ENCODE measurements at regions not wholly inside any gene's neighbourhood (a gene's known extent, or its start where the extent isn't known, plus 50 kb on each side); places are given as distances from the start of the nearest gene placed in this dataset.

DNA sequence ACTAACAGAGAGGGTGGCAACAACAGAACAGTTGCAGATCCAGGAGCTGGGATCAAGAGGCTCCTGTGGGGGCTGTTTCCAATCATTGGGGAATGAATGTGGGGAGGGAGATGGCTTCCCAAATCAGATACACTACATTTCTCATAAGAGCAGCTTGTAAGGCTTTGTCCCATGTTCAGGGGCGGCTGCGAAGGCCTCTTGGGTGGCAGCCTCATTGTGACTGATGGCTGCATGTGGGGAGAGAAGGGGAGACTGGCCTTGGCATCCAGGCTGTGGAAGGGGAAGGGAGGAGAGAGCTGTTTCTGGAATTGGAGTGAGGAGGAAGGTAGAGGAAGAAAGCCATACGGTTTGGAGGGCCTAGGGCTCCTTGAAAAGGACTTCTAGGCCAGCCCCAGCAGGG is 326.6 kb upstream of the RGMA start:
- Histone ChIP-seq H3K14ac (replicated peaks; ENCODE audit: low read depth, low read length) (no peak overlapping the region), H3K4me3 (ENCODE audit: insufficient read depth, low read depth, low read length) (no peak overlapping the region), H2AK9ac (replicated peaks; ENCODE audit: low read depth, low read length, poor library complexity) (no peak overlapping the region), H4K20me1 (ENCODE audit: insufficient read depth, low read length) (no peaks in the 10 kb centered on the region), H3K18ac (ENCODE audit: low read depth, low read length) (no peak overlapping the region), H2BK5ac (ENCODE audit: low read depth, low read length, poor library complexity, severe bottlenecking) (no peak overlapping the region), H3K9me1 (ENCODE audit: insufficient read depth, low read length) (no peaks in the 10 kb centered on the region), H2BK120ac (ENCODE audit: low read depth, low read length) (no peak overlapping the region), H3K27ac (ENCODE audit: insufficient read depth, low read length) (no peak overlapping the region), H3K9me3 (ENCODE audit: control insufficient read depth, insufficient read depth, low read length) (peaks cover 49% of the 10 kb centered on the region), H2AK5ac (ENCODE audit: low read depth, low read length) (no peak overlapping the region), H3K56ac (ENCODE audit: extremely low read depth, insufficient read depth, low read length) (no peak overlapping the region), H2BK20ac (ENCODE audit: low read depth, low read length) (no peak overlapping the region), H4K8ac (ENCODE audit: low read depth in 2 of 2, low read length in 2 of 2) (no peak overlapping the region), H3K36me3 (ENCODE audit: control insufficient read depth, insufficient read depth, low read length) (no peaks in the 10 kb centered on the region), H3K4me2 (ENCODE audit: low read depth, low read length) (no peak overlapping the region), H2AFZ (replicated peaks; ENCODE audit: low read length, poor library complexity) (no peak overlapping the region), H3K79me1 (ENCODE audit: low read depth in 1 of 2, low read length in 2 of 2) (no peaks in the 10 kb centered on the region), H4K91ac (ENCODE audit: insufficient read depth, low read depth, low read length) (no peak overlapping the region), H3K9ac (ENCODE audit: low read depth, low read length) (no peak overlapping the region), H3K4me1 (ENCODE audit: control insufficient read depth, insufficient read depth, low read length) (no peaks in the 10 kb centered on the region), H4K5ac (ENCODE audit: low read depth, low read length) (no peak overlapping the region), H3K23ac (ENCODE audit: low read depth, low read length) (no peak overlapping the region), H3K27me3 (ENCODE audit: control insufficient read depth, insufficient read depth, low read length) (no peaks in the 10 kb centered on the region), H3K4ac (ENCODE audit: low read depth, low read length) (no peak overlapping the region), H2BK15ac (ENCODE audit: low read depth, low read length) (no peak overlapping the region)
- POLR2A ChIA-PET (ENCODE audit: unreplicated experiment): no interaction called here
- WGBS, 2 experiments (ENCODE audit: extremely low coverage in 2 of 2, insufficient read length in 1 of 2): no CpG with 5 or more reads among the region's 3 CpGs
- ATAC-seq (ENCODE audit: low read depth) (no peak), DNase-seq (no peak)
- in situ Hi-C loops (cut with MboI; ENCODE audit: low sequenced_read_pairs) (no loop called here), intact Hi-C loops (cut with micrococcal nuclease) (no loop called here), dilution Hi-C loops (cut with HindIII; ENCODE audit: low sequenced_read_pairs, unreplicated experiment) (no loop called here)
- no TSS peak for BruUV-seq (replicated peaks)
- TF ChIP-seq MAZ (IDR thresholded peaks at IDR 0.05; ENCODE audit: borderline replicate concordance, low read depth, low read length) (no peak), CTCF (conservative IDR thresholded peaks at IDR 0.05; ENCODE audit: low read depth, low read length) (no peak), BHLHE40 (IDR thresholded peaks at IDR 0.05; ENCODE audit: low read depth, low read length) (no peak), FOS (IDR thresholded peaks at IDR 0.05; ENCODE audit: low read depth, low read length) (no peak)
- CTCF ChIA-PET: no interaction called here
